ENCODE measurements at regions not wholly inside any gene's neighbourhood (a gene's known extent, or its start where the extent isn't known, plus 50 kb on each side); places are given as distances from the start of the nearest gene placed in this dataset.

GRCh38 chr1:105270966-105271365, 1521.3 kb downstream of the AMY1C start:
- TF ChIP-seq, protein P1, sequence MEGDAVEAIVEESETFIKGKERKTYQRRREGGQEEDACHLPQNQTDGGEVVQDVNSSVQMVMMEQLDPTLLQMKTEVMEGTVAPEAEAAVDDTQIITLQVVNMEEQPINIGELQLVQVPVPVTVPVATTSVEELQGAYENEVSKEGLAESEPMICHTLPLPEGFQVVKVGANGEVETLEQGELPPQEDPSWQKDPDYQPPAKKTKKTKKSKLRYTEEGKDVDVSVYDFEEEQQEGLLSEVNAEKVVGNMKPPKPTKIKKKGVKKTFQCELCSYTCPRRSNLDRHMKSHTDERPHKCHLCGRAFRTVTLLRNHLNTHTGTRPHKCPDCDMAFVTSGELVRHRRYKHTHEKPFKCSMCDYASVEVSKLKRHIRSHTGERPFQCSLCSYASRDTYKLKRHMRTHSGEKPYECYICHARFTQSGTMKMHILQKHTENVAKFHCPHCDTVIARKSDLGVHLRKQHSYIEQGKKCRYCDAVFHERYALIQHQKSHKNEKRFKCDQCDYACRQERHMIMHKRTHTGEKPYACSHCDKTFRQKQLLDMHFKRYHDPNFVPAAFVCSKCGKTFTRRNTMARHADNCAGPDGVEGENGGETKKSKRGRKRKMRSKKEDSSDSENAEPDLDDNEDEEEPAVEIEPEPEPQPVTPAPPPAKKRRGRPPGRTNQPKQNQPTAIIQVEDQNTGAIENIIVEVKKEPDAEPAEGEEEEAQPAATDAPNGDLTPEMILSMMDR (conservative IDR thresholded peaks at IDR 0.05; ENCODE audit: low read depth, low read length): no peak
- no peak for TF ChIP-seq EZH2 (IDR thresholded peaks at IDR 0.05; ENCODE audit: borderline replicate concordance, low read depth, low read length, poor library complexity, severe bottlenecking)

All from A673 (cell line).